Amniotic stem cell (primary cell): ENCODE measurements at regions not wholly inside any gene's neighbourhood (a gene's known extent, or its start where the extent isn't known, plus 50 kb on each side); places are given as distances from the start of the nearest gene placed in this dataset.
"Not testable (repeated sequence)": the region's sequence is repeated elsewhere in the genome, so short reads cannot be mapped to it uniquely, and the experiment has no call there.

Experiments
- DNase-seq: peaks from one replicate; lab custom pipeline; 2025; lab: John Stamatoyannopoulos, UW

DNA sequence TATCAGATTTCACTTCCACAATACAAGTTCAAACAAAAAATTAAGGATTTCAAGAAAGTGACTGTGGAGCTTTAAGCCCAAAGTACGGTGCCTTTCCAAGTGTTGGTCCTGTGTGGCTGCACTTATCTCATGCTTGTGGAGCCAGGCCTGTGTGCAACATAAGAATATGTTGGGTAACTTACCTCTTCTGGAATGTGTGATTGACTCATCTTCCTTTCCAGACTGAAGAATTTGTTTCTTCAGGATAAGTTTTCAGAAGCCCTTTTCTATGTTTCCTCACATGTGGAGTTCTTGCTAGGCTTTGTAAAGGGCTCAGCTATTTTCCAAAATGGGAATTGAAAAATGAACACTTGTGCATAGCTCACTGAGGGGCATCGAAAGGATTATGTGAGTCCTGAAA, 485.1 kb upstream of the PAPPA start:
- no peak for DNase-seq

DNA sequence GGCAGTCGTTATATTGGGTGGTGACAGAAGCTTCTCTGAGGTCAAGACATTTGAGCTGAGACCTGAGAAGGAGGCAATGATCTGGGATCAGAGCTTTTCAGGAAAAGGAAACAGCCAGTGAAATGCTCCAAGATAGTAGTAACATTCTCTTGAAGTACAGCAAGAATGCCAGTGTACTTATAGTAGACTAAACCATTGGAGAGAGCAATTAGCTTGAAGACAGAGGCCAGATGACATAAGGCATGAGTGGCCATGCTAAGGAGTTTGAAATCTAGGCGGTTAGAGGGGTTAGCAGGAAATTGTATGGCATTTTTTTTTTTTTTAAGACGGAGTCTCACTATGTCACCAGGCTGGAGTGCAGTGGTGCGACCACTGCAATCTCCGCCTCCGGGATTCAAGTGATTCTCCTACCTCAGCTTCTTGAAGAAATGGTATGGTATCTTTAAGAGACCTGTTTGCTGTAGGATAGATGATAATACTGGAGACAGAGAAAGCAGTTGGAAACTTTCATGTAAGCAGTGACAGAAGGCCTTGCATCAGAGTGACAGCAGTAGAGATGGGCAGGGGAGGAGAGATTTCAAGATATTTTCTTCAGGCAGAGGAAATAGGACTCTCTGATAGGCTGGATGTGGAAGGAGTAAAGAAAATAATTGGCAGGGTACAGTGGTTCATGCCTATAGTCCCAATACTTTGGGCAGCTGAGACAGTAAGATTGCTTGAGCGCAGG, 482.2 kb upstream of the PAPPA start:
- no peak for DNase-seq

- no peak for DNase-seq
Measured at GRCh38 chr9:115671963-115672305, 481.7 kb upstream of the PAPPA start.

- peak; percentile 85 for DNase-seq
Measured at GRCh38 chr9:115672477-115673316, 480.9 kb upstream of the PAPPA start.

GRCh38 chr9:115673599-115673998, 480.0 kb upstream of the PAPPA start:
- DNase-seq, result peak; percentile 21

GRCh38 chr9:115674091-115674490, 479.5 kb upstream of the PAPPA start:
- no peak for DNase-seq

GRCh38 chr9:115675834-115676233, 477.8 kb upstream of the PAPPA start:
- no peak for DNase-seq

DNA sequence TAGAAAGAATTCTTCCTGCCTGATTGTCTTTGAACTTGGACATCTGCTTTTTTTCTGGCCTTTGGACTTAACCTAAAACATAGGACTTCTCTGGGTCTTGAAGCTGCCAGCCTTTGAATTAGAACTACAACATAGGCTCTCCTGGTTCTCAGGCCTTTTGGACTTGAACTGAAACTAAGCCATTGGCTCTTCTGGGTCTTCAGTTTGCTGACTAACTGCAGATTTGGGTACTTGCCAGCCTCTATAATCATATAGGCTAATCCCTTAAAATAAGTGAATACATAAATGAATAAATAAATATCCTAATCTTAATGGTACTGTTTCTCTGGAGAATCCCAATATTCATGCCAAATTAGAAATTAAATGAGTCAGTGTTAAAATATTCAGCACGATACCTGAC, 473.4 kb upstream of the PAPPA start:
- no peak for DNase-seq

DNA sequence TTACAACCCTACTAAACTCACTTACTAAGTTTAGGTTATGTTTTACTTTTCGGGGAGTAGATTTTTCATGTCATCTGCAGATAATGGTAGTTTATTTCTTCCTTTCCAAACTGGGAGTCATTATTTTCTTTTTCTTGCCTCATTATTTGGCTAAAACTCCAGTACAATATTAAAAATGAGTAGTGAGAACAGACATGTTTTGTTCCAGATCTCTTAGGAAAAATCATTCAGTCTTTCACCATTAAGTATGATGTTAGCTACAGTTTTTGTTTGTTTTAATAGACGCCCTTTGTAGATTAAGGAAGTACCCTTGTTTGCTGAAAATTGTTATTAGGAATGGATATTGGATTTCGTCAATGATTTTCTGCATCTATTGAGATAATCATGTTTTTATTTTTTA, 472.0 kb upstream of the PAPPA start:
- DNase-seq, result no peak

DNA sequence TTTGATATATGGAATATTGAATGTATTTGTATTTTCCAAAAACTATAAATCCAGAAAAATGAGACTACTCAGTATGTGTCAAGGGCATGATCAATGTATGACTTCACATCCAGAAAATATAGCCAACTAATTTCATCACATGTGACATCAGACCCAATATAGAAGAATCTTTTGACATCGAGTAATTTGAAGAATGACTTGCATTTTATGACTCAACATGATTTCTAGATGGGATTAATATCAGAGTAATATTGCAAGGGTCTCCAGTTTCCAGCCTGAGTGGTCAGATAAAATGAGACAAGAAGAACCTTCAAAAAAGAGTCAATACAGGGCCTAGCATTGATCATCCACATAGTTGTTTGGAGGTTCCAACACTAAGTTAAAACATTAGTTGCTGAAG, 467.5 kb upstream of the PAPPA start:
- DNase-seq, result no peak

GRCh38 chr9:115687356-115687755, 466.2 kb upstream of the PAPPA start:
- no peak for DNase-seq

- DNase-seq, result no peak
Measured at GRCh38 chr9:115689331-115689730, 464.3 kb upstream of the PAPPA start.

- peak; percentile 84 for DNase-seq
Measured at GRCh38 chr9:115690786-115691496, 462.6 kb upstream of the PAPPA start.

GRCh38 chr9:115691693-115692092, 461.9 kb upstream of the PAPPA start:
- DNase-seq, result peak; percentile 47

DNA sequence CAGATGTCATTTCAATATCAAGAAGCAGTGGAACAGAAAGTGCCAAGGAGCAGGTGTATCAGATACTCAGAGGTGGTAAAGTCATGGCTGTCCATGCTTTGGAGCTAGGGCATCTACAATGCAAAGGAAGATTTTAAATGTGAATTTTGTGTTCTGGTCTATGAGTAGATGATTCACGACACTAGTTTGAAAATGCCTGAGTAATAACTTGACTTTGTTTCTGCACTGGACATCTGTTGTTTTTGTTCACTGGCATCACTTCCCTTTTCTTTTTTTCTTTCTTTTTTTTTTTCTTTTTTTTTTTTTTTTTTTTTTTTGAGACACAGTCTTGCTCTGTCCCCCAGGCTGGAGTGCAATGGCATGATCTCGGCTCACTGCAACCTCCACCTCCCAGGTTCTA, 460.7 kb upstream of the PAPPA start:
- DNase-seq, result not testable (repeated sequence)

GRCh38 chr9:115694014-115694413, 459.6 kb upstream of the PAPPA start:
- DNase-seq, result peak; percentile 56

- DNase-seq, result no peak
Measured at GRCh38 chr9:115694991-115695390, 458.6 kb upstream of the PAPPA start.

- no peak for DNase-seq
Measured at GRCh38 chr9:115712981-115713380, 440.6 kb upstream of the PAPPA start.

DNA sequence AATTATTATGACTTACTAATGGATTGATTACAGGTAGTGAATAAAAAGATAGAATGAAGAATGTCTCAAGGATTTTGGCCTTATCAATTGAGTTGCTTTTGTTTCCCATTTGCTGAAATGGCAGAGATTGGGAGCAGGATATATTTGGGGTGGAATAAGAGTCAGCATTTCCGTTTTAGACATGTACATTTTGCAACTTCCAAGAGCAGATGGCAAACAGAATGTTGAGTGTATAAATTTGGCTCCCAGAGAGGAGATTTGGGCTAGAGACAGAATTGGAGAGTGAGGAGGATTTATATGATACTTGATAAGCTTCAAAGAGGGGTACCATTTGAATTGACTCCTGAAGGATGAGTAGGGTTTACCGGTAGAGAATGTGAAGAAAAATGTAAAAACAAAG, 437.9 kb upstream of the PAPPA start:
- DNase-seq, result no peak

DNA sequence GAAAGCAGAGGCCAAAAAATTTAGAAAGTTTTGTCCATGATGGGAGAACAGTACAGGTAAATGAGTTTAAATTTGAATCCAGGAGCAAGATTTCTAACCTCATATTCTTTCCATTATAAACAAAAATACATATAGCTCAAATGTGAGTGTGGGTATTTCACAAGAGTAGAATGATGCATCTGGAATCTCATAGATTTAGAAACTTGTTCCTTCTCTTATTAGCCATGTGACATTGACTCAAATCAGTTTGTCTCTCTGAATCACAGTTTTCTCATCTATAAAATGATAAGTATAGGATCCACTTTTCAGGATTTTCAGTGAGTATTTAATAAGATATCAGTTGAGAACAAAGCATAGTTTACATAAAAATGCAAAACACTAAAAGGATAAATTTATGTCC, 436.3 kb upstream of the PAPPA start:
- DNase-seq, result no peak

- no peak for DNase-seq
Measured at GRCh38 chr9:115717711-115718173, 435.8 kb upstream of the PAPPA start.

DNA sequence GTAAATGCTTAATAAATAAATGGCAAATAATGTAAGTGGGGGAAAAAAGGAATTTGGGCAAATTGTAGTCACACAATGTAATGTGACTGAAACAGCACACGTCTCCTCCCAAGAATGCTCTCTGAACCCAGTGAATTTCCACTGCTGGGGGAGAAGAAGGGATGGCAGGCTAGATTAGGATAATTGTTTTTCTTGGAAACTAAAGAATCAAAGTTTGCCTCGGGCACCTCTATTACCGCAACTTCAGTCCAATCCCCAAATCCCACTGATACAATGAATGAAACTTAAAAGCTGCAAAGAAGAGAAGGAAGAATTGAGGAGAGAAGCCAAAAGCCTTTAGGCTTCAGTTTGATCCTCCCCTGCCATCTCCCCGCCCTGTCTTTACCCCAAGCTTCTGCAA, 423.2 kb upstream of the PAPPA start:
- DNase-seq, result no peak

GRCh38 chr9:115730845-115731244, 422.7 kb upstream of the PAPPA start:
- DNase-seq, result no peak
